GM06990 (cell line): ENCODE measurements at regions not wholly inside any gene's neighbourhood (a gene's known extent, or its start where the extent isn't known, plus 50 kb on each side); places are given as distances from the start of the nearest gene placed in this dataset.

ENCODE experiments used
- DNase-seq: peaks from one replicate; pipeline ENCODE4 v3.0.0-alpha.2; 2011; ENCODE audit not compliant: insufficient read length; ENCODE audit errors: extremely low read depth
- H3K27me3 ChIP-seq: replicated peaks from 2 replicates; pipeline ENCODE4 v1.6.0; 2011; ENCODE audit warnings: low read length; ENCODE audit not compliant: control insufficient read depth, insufficient read depth
- H3K36me3 ChIP-seq: 2 replicates; pipeline ENCODE4 v1.5.1; 2011; ENCODE audit warnings: low read length; ENCODE audit not compliant: control insufficient read depth, insufficient read depth
- H3K4me3 ChIP-seq: replicated peaks from 2 replicates; pipeline ENCODE4 v1.5.1; 2011; ENCODE audit warnings: low read depth, mild to moderate bottlenecking, control low read depth, low read length
- CTCF ChIP-seq: IDR thresholded peaks from 2 replicates; pipeline ENCODE4 v1.5.1; 2011; ENCODE audit warnings: low read length, control low read depth, mild to moderate bottlenecking, inconsistent platforms; ENCODE audit not compliant: insufficient read depth, poor library complexity, severe bottlenecking

DNA sequence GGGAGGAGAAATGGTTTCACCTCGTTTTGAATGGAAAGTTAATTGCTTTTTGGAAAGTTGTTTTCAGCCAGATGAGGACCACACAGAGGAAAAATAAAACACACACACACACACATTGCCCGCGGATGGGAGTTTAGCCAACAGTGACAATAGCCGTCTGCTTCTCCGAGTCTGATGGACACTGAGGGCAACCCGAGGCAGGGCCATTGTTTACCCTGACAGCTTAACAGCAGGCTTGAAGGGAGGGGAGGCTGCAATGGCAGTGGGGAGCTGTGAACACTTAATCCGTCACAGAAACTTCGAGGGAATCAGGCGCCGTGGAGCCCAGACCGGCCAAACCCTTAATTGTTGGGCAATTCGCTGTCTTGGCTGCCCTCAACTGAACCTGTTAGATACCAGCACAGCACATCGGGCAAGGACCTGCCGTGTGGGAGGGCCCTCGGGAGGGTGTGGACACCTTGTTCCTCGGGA lies 145.9 kb downstream of the ACKR3 start:
- TF ChIP-seq CTCF = no peak
- Histone ChIP-seq H3K27me3 (peaks cover 2% of the 10 kb centered on the region), H3K4me3 (no peak overlapping the region), H3K36me3 (no peaks in the 10 kb centered on the region)
- no peak for DNase-seq

GRCh38 chr2:236717120-236717519 lies 147.5 kb downstream of the ACKR3 start:
- no peak for TF ChIP-seq CTCF
- H3K27me3 ChIP-seq = peaks cover 2% of the 10 kb centered on the region
- H3K4me3 ChIP-seq = no peak overlapping the region
- H3K36me3 ChIP-seq = no peaks in the 10 kb centered on the region
- no peak for DNase-seq

- Histone ChIP-seq H3K36me3 (no peaks in the 10 kb centered on the region), H3K27me3 (peaks cover 2% of the 10 kb centered on the region), H3K4me3 (no peak overlapping the region)
- no peak for DNase-seq
- no peak for TF ChIP-seq CTCF
These were observed 148.1 kb downstream of the ACKR3 start for GRCh38 chr2:236717729-236718128.

GRCh38 chr2:236718207-236718992 lies 148.8 kb downstream of the ACKR3 start:
- no peak for TF ChIP-seq CTCF
- DNase-seq = no peak
- Histone ChIP-seq H3K4me3 (no peak overlapping the region), H3K36me3 (no peaks in the 10 kb centered on the region), H3K27me3 (peaks cover 2% of the 10 kb centered on the region)

- Histone ChIP-seq H3K27me3 (peaks cover 2% of the 10 kb centered on the region; the same call in 1 of the 2 replicates), H3K36me3 (no peaks in the 10 kb centered on the region), H3K4me3 (no peak overlapping the region)
- no peak for DNase-seq
- no peak for TF ChIP-seq CTCF
These were observed 149.6 kb downstream of the ACKR3 start for GRCh38 chr2:236719192-236719635.
